Gastroesophageal sphincter (tissue), 3 donors: ENCODE measurements at regions not wholly inside any gene's neighbourhood (a gene's known extent, or its start where the extent isn't known, plus 50 kb on each side); places are given as distances from the start of the nearest gene placed in this dataset.

Experiments used
- POLR2AphosphoS5 ChIP-seq: sonication (generic); formaldehyde crosslinking; IDR thresholded peaks from one replicate; pipeline ENCODE4 v1.6.1; 2017; ENCODE audit warnings: antibody characterized with exemption
- TF ChIP-seq, protein P1 (sequence below), 4 experiments: fragments of 200-600 bp in 2 of 4; fragments of 450-650 bp in 2 of 4; sonication (generic) in 1 of 4; IDR thresholded peaks; one replicate each; pipeline ENCODE4 v1.5.1; 2017 to 2019; ENCODE audit warnings: antibody characterized with exemption in 4 of 4, mild to moderate bottlenecking in 2 of 4, moderate library complexity in 2 of 4

GRCh38 chr5:6833406-6833805 lies 120.2 kb downstream of the TENT4A start:
- TF ChIP-seq, protein P1, sequence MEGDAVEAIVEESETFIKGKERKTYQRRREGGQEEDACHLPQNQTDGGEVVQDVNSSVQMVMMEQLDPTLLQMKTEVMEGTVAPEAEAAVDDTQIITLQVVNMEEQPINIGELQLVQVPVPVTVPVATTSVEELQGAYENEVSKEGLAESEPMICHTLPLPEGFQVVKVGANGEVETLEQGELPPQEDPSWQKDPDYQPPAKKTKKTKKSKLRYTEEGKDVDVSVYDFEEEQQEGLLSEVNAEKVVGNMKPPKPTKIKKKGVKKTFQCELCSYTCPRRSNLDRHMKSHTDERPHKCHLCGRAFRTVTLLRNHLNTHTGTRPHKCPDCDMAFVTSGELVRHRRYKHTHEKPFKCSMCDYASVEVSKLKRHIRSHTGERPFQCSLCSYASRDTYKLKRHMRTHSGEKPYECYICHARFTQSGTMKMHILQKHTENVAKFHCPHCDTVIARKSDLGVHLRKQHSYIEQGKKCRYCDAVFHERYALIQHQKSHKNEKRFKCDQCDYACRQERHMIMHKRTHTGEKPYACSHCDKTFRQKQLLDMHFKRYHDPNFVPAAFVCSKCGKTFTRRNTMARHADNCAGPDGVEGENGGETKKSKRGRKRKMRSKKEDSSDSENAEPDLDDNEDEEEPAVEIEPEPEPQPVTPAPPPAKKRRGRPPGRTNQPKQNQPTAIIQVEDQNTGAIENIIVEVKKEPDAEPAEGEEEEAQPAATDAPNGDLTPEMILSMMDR (IDR thresholded peaks at IDR 0.05), result no peak
- TF ChIP-seq POLR2AphosphoS5, result no peak
